ENCODE measurements at regions not wholly inside any gene's neighbourhood (a gene's known extent, or its start where the extent isn't known, plus 50 kb on each side); places are given as distances from the start of the nearest gene placed in this dataset.
"Not testable (repeated sequence)": the region's sequence is repeated elsewhere in the genome, so short reads cannot be mapped to it uniquely, and the experiment has no call there.

DNA sequence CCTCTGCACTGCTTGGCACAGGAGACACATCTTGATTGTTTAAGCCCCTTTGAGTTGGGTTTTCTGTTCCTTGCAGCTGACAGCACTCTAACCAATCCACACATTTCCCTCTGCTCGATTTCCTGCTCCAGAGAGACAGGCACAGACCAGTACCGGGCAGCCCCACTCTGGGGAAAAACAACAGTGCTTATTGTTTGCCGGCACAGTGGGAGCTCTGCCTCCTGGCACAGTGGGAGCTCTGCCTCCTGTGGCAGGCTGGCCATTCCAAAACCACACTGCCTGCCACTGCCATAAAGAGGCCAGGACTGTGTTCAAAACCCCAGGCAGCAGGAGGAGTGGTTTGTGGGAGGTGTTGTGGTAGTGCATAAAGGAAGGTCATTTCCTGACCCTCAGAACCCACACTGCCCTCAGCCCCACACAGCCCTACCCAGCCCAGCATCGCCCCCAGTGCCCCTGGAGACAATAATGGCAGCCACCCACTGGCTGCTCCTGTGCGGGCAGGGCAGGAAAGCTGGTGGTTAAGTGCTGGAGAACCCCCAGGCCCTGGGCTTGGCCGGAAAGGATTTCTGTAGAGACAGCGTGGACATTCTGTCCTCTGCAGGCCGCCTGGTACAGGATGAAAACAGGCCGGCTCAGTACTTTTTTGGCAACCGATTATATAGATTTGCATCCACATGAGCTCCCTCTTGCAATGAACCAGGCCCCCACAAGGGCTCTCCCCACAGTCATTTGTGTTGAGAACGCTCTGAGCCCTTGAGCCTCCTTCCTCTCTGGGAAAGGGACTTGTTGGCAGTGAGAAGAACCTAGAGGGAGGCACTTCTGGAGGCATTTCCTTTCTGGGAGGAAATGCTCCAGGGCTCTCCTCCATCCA, 182.8 kb downstream of the TRIM43 start:
- DNase-seq (ENCODE audit: low read depth); H3K4me3 ChIP-seq (ENCODE audit: low read depth, low read length): not testable (repeated sequence)

DNA sequence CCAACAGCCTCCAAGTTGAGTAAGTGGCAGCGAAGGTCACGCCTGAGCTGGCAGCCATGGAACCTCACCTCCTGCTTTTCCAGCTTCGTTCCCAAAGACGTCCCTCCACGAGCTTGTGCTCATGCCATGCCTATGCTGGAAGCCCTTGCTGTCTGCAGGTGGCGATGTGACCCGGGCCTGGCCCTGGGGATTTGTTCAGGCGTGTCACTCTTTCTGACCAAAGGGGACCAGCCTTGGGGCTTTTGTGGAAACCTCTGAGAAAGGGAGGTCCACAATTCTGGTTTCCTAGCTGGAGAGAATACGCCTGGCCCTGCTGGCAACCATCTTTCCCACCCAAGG, 183.4 kb downstream of the TRIM43 start:
- DNase-seq (ENCODE audit: low read depth); H3K4me3 ChIP-seq (ENCODE audit: low read depth, low read length): not testable (repeated sequence)

Measured in epithelial cell of proximal tubule (primary cell).